WTC11 (cell line): ENCODE measurements at regions not wholly inside any gene's neighbourhood (a gene's known extent, or its start where the extent isn't known, plus 50 kb on each side); places are given as distances from the start of the nearest gene placed in this dataset.

Experiments
- AR ChIP-seq: fragments of 250-450 bp; sonication (Bioruptor Pico); IDR thresholded peaks from 2 replicates; pipeline ENCODE4 v1.9.0; 2021; ENCODE audit warnings: mild to moderate bottlenecking
- CTCF ChIP-seq: fragments of 200-600 bp; IDR thresholded peaks from 2 replicates; pipeline ENCODE4 v1.8.0; 2022; ENCODE audit warnings: antibody characterized with exemption
- ERG ChIP-seq: fragments of 250-450 bp; sonication (Bioruptor Pico); IDR thresholded peaks from 2 replicates; pipeline ENCODE4 v1.8.0; 2021; ENCODE audit warnings: mild to moderate bottlenecking
- JUN ChIP-seq: sonication (generic); formaldehyde crosslinking; IDR thresholded peaks from 2 replicates; pipeline ENCODE4 v1.8.0; 2023; ENCODE audit warnings: mild to moderate bottlenecking, missing genetic modification reagents

DNA sequence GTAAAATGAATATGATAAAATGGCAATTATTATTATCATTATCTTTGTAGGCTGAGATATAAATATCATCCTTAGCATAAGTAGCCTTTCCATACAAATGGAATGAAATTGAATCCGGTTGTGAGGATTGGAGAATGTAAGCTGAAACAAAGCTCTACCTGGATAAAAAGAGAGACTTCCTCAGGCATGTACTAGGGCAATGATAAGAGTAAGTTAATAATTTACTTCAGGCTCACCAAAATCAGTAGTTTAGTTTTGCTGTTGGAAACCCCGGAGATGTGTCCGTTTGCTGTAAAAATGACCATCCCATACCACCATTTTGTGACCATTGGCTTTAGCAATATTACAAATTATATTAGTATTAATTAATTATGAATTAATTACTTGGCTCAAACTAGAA, 96.3 kb downstream of the C12orf75 start:
- TF ChIP-seq CTCF: no peak
- TF ChIP-seq JUN (CRISPR knock-in tag): no peak
- no peak for TF ChIP-seq ERG
- no peak for TF ChIP-seq AR
